Keratinocyte (primary cell): ENCODE measurements at regions not wholly inside any gene's neighbourhood (a gene's known extent, or its start where the extent isn't known, plus 50 kb on each side); places are given as distances from the start of the nearest gene placed in this dataset.

Experiments
- DNase-seq: peaks from one replicate; pipeline ENCODE4 v3.0.0-alpha.2; 2011; ENCODE audit warnings: low read depth, missing footprints, low spot score
- FAIRE-seq: peaks from 2 replicates; lab custom pipeline; 2011; peaks lifted over from hg19 to GRCh38; lab: Jason Lieb, UNC
- H2AFZ ChIP-seq: 2 replicates; pipeline ENCODE4 v1.6.0; 2012; ENCODE audit warnings: low read length, control low read depth, inconsistent platforms; ENCODE audit not compliant: control insufficient read depth
- H3K27ac ChIP-seq: 2 replicates; pipeline ENCODE4 v1.5.1; 2011; ENCODE audit warnings: low read length; ENCODE audit not compliant: control insufficient read depth, insufficient read depth
- H3K27me3 ChIP-seq: 3 replicates; pipeline ENCODE4 v1.6.0; 2011; ENCODE audit warnings: low read length; ENCODE audit not compliant: control insufficient read depth, insufficient read depth; ENCODE audit errors: extremely low read depth
- H3K36me3 ChIP-seq, 2 experiments: 2 replicates in 1 of 2; 3 replicates in 1 of 2; pipeline ENCODE4 v1.5.1; 2011; ENCODE audit warnings: low read length in 2 of 2, mild to moderate bottlenecking in 1 of 2; ENCODE audit not compliant: control insufficient read depth in 2 of 2, insufficient read depth in 2 of 2; ENCODE audit errors: extremely low read depth in 1 of 2
- H3K4me1 ChIP-seq: 3 replicates; pipeline ENCODE4 v1.5.1; 2011; ENCODE audit warnings: low read length; ENCODE audit not compliant: control insufficient read depth, insufficient read depth; ENCODE audit errors: extremely low read depth
- H3K4me2 ChIP-seq: 3 replicates; pipeline ENCODE4 v1.6.0; 2011; ENCODE audit warnings: low read depth, low read length; ENCODE audit not compliant: control insufficient read depth, insufficient read depth; ENCODE audit errors: extremely low read depth
- H3K4me3 ChIP-seq, 3 experiments: fragments of 200-600 bp in 1 of 3; sonication (generic) in 1 of 3; 2 replicates in 2 of 3; 3 replicates in 1 of 3; pipeline ENCODE4 v1.5.1; 2011 to 2016; ENCODE audit warnings: low read length in 3 of 3, mild to moderate bottlenecking in 3 of 3, control low read depth in 2 of 3, inconsistent platforms in 1 of 3, low read depth in 1 of 3, mixed read lengths in 1 of 3, mixed run types in 1 of 3, moderate library complexity in 1 of 3; ENCODE audit not compliant: control insufficient read depth in 2 of 3, insufficient read depth in 2 of 3; ENCODE audit errors: extremely low read depth in 1 of 3
- H3K79me2 ChIP-seq: 2 replicates; pipeline ENCODE4 v1.6.0; 2012; ENCODE audit warnings: low read length; ENCODE audit not compliant: control insufficient read depth, insufficient read depth
- H3K9ac ChIP-seq: 3 replicates; pipeline ENCODE4 v1.6.0; 2011; ENCODE audit warnings: low read length; ENCODE audit not compliant: control insufficient read depth, insufficient read depth; ENCODE audit errors: extremely low read depth
- H3K9me1 ChIP-seq: 3 replicates; pipeline ENCODE4 v1.6.0; 2011; ENCODE audit warnings: low read length; ENCODE audit not compliant: control insufficient read depth, insufficient read depth; ENCODE audit errors: extremely low read depth
- H3K9me3 ChIP-seq: 2 replicates; pipeline ENCODE4 v1.5.1; 2012; ENCODE audit warnings: low read depth, low read length; ENCODE audit not compliant: control insufficient read depth
- H4K20me1 ChIP-seq: 3 replicates; pipeline ENCODE4 v1.6.0; 2011; ENCODE audit warnings: low read length; ENCODE audit not compliant: control insufficient read depth, insufficient read depth; ENCODE audit errors: extremely low read depth
- EZH2 ChIP-seq: IDR thresholded peaks from one replicate; pipeline ENCODE4 v1.6.1; 2012; ENCODE audit warnings: inconsistent platforms, mild to moderate bottlenecking, low read length, moderate library complexity
- dilution Hi-C: fragments of 300-500 bp; cut with MboI; formaldehyde crosslinking; loops from one replicate; pipeline ENCODE4 v1.7.0; 2020; ENCODE audit warnings: low sequenced_read_pairs; ENCODE audit not compliant: extremely low pct_ligation_motif_present
- TF ChIP-seq, protein P1 (sequence below), 3 experiments: IDR thresholded peaks in 1 of 3; conservative IDR thresholded peaks in 1 of 3; optimal IDR thresholded peaks in 1 of 3; 2 replicates in 2 of 3; 3 replicates in 1 of 3; pipeline versions ENCODE3 to v1.5.1; 2011; ENCODE audit warnings: low read length in 3 of 3, mild to moderate bottlenecking in 3 of 3, moderate library complexity in 2 of 3, control low read depth in 1 of 3, inconsistent platforms in 1 of 3; ENCODE audit not compliant: insufficient read depth in 2 of 3; ENCODE audit errors: extremely low read depth in 1 of 3

- dilution Hi-C loops, result no loop called here
- H3K27me3 ChIP-seq, result no peaks in the 10 kb centered on the region
These were observed 386.2 kb upstream of the CCDC196 start for GRCh38 chr14:66099931-66100330.

GRCh38 chr14:66101662-66102061 is 384.5 kb upstream of the CCDC196 start:
- no peak for TF ChIP-seq EZH2
- TF ChIP-seq, protein P1, sequence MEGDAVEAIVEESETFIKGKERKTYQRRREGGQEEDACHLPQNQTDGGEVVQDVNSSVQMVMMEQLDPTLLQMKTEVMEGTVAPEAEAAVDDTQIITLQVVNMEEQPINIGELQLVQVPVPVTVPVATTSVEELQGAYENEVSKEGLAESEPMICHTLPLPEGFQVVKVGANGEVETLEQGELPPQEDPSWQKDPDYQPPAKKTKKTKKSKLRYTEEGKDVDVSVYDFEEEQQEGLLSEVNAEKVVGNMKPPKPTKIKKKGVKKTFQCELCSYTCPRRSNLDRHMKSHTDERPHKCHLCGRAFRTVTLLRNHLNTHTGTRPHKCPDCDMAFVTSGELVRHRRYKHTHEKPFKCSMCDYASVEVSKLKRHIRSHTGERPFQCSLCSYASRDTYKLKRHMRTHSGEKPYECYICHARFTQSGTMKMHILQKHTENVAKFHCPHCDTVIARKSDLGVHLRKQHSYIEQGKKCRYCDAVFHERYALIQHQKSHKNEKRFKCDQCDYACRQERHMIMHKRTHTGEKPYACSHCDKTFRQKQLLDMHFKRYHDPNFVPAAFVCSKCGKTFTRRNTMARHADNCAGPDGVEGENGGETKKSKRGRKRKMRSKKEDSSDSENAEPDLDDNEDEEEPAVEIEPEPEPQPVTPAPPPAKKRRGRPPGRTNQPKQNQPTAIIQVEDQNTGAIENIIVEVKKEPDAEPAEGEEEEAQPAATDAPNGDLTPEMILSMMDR (optimal IDR thresholded peaks at IDR 0.05 in 1 of 3, IDR thresholded peaks at IDR 0.05 in 1 of 3, conservative IDR thresholded peaks at IDR 0.05 in 1 of 3; ENCODE audit: extremely low read depth in 1 of 3, insufficient read depth in 2 of 3, low read length in 3 of 3), result no peak
- no peak for DNase-seq

More at GRCh38 chr14:66099931-66100330, 386.2 kb upstream of the CCDC196 start:
- no peak for TF ChIP-seq EZH2
- TF ChIP-seq, protein P1 (optimal IDR thresholded peaks at IDR 0.05 in 1 of 3, IDR thresholded peaks at IDR 0.05 in 1 of 3, conservative IDR thresholded peaks at IDR 0.05 in 1 of 3; ENCODE audit: extremely low read depth in 1 of 3, insufficient read depth in 2 of 3, low read length in 3 of 3), result no peak
- DNase-seq (no peak), FAIRE-seq (no peak)
- Histone ChIP-seq H3K36me3 (no peaks in the 10 kb centered on the region), H3K9ac (no peak overlapping the region), H3K79me2 (no peaks in the 10 kb centered on the region), H4K20me1 (no peaks in the 10 kb centered on the region), H3K4me1 (no peaks in the 10 kb centered on the region), H2AFZ (no peak overlapping the region), H3K27ac (no peak overlapping the region), H3K9me1 (no peaks in the 10 kb centered on the region), H3K4me3 (no peak overlapping the region), H3K9me3 (no peaks in the 10 kb centered on the region), H3K4me2 (no peak overlapping the region)

More at GRCh38 chr14:66101662-66102061, 384.5 kb upstream of the CCDC196 start:
- FAIRE-seq, result no peak
- H3K4me1 ChIP-seq, result peaks cover 10% of the 10 kb centered on the region
- H4K20me1 ChIP-seq, result no peaks in the 10 kb centered on the region
- no peak overlapping the region for H2AFZ ChIP-seq
- H3K4me3 ChIP-seq, result no peak overlapping the region
- no peaks in the 10 kb centered on the region for H3K27me3 ChIP-seq
- no peak overlapping the region for H3K4me2 ChIP-seq
- H3K79me2 ChIP-seq, result no peaks in the 10 kb centered on the region
- dilution Hi-C loops, result no loop called here
- no peaks in the 10 kb centered on the region for H3K9me3 ChIP-seq
- no peaks in the 10 kb centered on the region for H3K36me3 ChIP-seq
- H3K9ac ChIP-seq, result no peak overlapping the region
- H3K9me1 ChIP-seq, result no peaks in the 10 kb centered on the region
- no peak overlapping the region for H3K27ac ChIP-seq
